PC-3 (cell line): ENCODE measurements at regions not wholly inside any gene's neighbourhood (a gene's known extent, or its start where the extent isn't known, plus 50 kb on each side); places are given as distances from the start of the nearest gene placed in this dataset.

Experiments used
- ATAC-seq: fragments of 200-7000 bp; cut with Tn5 transposase; 2 replicates; pipeline ENCODE4 v1.9.1; 2020; ENCODE audit warnings: mild to moderate bottlenecking, moderate library complexity
- BruUV-seq: library from RNA; stranded (reverse); fragments of 400-500 nt; replicated peaks from 2 replicates; lab custom pipeline; 2021; lab: Mats Ljungman, UMichigan
- CTCF ChIA-PET: fragments of 300-600 bp; sonication (Branson Sonifier 250); formaldehyde crosslinking; loops from one replicate; lab custom pipeline; 2022; ENCODE audit warnings: antibody characterized with exemption; lab: Charles Lee
- POLR2A ChIA-PET: fragments of 300-600 bp; sonication (Branson Sonifier 250); formaldehyde crosslinking; loops from one replicate; lab custom pipeline; 2022; ENCODE audit warnings: antibody characterized with exemption; ENCODE audit not compliant: unreplicated experiment; lab: Charles Lee
- DNase-seq: peaks from one replicate; pipeline ENCODE4 v3.0.0-alpha.2; 2015
- H2AFZ ChIP-seq: fragments of 300-600 bp; sonication (generic); 2 replicates; pipeline ENCODE4 v1.6.0; 2016; ENCODE audit warnings: antibody characterized with exemption, low read length
- H3F3A ChIP-seq: fragments of 300-600 bp; sonication (generic); one replicate; pipeline ENCODE4 v1.6.0; 2017; ENCODE audit warnings: antibody characterized with exemption, low read length, control low read depth, mild to moderate bottlenecking; ENCODE audit not compliant: unreplicated experiment
- H3K27ac ChIP-seq: fragments of 300-600 bp; sonication (generic); 2 replicates; pipeline ENCODE4 v1.5.1; 2016; ENCODE audit warnings: mild to moderate bottlenecking, low read length
- H3K27me3 ChIP-seq: fragments of 300-600 bp; sonication (generic); 2 replicates; pipeline ENCODE4 v1.6.1; 2016; ENCODE audit warnings: low read length, mixed read lengths
- H3K36me3 ChIP-seq: fragments of 300-600 bp; sonication (generic); 2 replicates; pipeline ENCODE4 v1.6.1; 2016; ENCODE audit warnings: low read depth, mixed run types, low read length, mixed read lengths
- H3K4me1 ChIP-seq: fragments of 300-600 bp; sonication (generic); 2 replicates; pipeline ENCODE4 v1.5.1; 2016; ENCODE audit warnings: low read length; ENCODE audit not compliant: insufficient read depth
- H3K4me2 ChIP-seq: fragments of 300-600 bp; sonication (generic); 2 replicates; pipeline ENCODE4 v1.6.0; 2016; ENCODE audit warnings: low read length
- H3K4me3 ChIP-seq: fragments of 300-600 bp; sonication (generic); 2 replicates; pipeline ENCODE4 v1.5.1; 2016; ENCODE audit warnings: mild to moderate bottlenecking, low read length, mixed read lengths
- H3K79me2 ChIP-seq: fragments of 300-600 bp; sonication (generic); 2 replicates; pipeline ENCODE4 v1.6.1; 2017; ENCODE audit warnings: low read length, mixed read lengths
- H3K9ac ChIP-seq: fragments of 300-600 bp; sonication (generic); 2 replicates; pipeline ENCODE4 v1.6.0; 2016; ENCODE audit warnings: mild to moderate bottlenecking, low read length
- H3K9me2 ChIP-seq: fragments of 300-600 bp; sonication (generic); replicated peaks from 2 replicates; pipeline ENCODE4 v1.6.1; 2016; ENCODE audit warnings: mixed run types, low read length, mixed read lengths
- H3K9me3 ChIP-seq: fragments of 300-600 bp; sonication (generic); 2 replicates; pipeline ENCODE4 v1.6.1; 2016; ENCODE audit warnings: low read length, mixed read lengths
- H4K20me1 ChIP-seq: fragments of 300-600 bp; sonication (generic); 2 replicates; pipeline ENCODE4 v1.6.1; 2016; ENCODE audit warnings: low read length, mixed read lengths
- EZH2 ChIP-seq: fragments of 300-600 bp; sonication (generic); IDR thresholded peaks from one replicate; pipeline ENCODE4 v1.6.1; 2017; ENCODE audit warnings: antibody characterized with exemption, mild to moderate bottlenecking, low read length; ENCODE audit not compliant: unreplicated experiment
- EZH2phosphoT487 ChIP-seq: fragments of 300-600 bp; sonication (generic); IDR thresholded peaks from 2 replicates; pipeline ENCODE4 v1.6.1; 2018; ENCODE audit warnings: mild to moderate bottlenecking, antibody characterized with exemption, low read length, borderline replicate concordance
- intact Hi-C: fragments of 100-400 bp; cut with micrococcal nuclease; formaldehyde crosslinking; loops from 2 replicates; pipeline ENCODE4 v1.9.0; 2023
- TF ChIP-seq, protein P1 (sequence below): fragments of 300-600 bp; sonication (generic); conservative IDR thresholded peaks from 2 replicates; pipeline ENCODE4 v1.5.1; 2017; ENCODE audit warnings: antibody characterized with exemption, low read depth, mild to moderate bottlenecking, low read length

- POLR2A ChIA-PET, result no interaction called here
- TF ChIP-seq EZH2 (no peak), EZH2phosphoT487 (no peak)
- TF ChIP-seq, protein P1, sequence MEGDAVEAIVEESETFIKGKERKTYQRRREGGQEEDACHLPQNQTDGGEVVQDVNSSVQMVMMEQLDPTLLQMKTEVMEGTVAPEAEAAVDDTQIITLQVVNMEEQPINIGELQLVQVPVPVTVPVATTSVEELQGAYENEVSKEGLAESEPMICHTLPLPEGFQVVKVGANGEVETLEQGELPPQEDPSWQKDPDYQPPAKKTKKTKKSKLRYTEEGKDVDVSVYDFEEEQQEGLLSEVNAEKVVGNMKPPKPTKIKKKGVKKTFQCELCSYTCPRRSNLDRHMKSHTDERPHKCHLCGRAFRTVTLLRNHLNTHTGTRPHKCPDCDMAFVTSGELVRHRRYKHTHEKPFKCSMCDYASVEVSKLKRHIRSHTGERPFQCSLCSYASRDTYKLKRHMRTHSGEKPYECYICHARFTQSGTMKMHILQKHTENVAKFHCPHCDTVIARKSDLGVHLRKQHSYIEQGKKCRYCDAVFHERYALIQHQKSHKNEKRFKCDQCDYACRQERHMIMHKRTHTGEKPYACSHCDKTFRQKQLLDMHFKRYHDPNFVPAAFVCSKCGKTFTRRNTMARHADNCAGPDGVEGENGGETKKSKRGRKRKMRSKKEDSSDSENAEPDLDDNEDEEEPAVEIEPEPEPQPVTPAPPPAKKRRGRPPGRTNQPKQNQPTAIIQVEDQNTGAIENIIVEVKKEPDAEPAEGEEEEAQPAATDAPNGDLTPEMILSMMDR, result no peak
- no peaks in the 10 kb centered on the region for H3F3A ChIP-seq
- intact Hi-C loops, result no loop called here
- H3K36me3 ChIP-seq, result no peaks in the 10 kb centered on the region
- peaks cover 13% of the 10 kb centered on the region for H3K4me1 ChIP-seq
- no peaks in the 10 kb centered on the region for H3K9me3 ChIP-seq
- no peaks in the 10 kb centered on the region for H3K27me3 ChIP-seq
- no peak overlapping the region for H3K9ac ChIP-seq
- H3K4me3 ChIP-seq, result no peak overlapping the region
- no peaks in the 10 kb centered on the region for H4K20me1 ChIP-seq
- CTCF ChIA-PET, result no interaction called here
- DNase-seq (no peak), ATAC-seq (no peak)
- H3K4me2 ChIP-seq, result no peak overlapping the region
- no peaks in the 10 kb centered on the region for H3K79me2 ChIP-seq
- no peaks in the 10 kb centered on the region for H3K9me2 ChIP-seq
- no peak overlapping the region for H3K27ac ChIP-seq
- no peak overlapping the region for H2AFZ ChIP-seq
- BruUV-seq, result no TSS peak
Observed at GRCh38 chr2:12102679-12103078, 356.2 kb downstream of the LPIN1 start.

- no peak overlapping the region for H3K4me3 ChIP-seq
- intact Hi-C loops, result no loop called here
- H3F3A ChIP-seq, result no peaks in the 10 kb centered on the region
- ChIA-PET POLR2A (no interaction called here), CTCF (no interaction called here)
- H3K36me3 ChIP-seq, result no peaks in the 10 kb centered on the region
- no peak for ATAC-seq
- H3K79me2 ChIP-seq, result no peaks in the 10 kb centered on the region
- DNase-seq, result no peak
- no peak overlapping the region for H3K27ac ChIP-seq
- no peaks in the 10 kb centered on the region for H3K9me2 ChIP-seq
- H2AFZ ChIP-seq, result no peak overlapping the region
- no peaks in the 10 kb centered on the region for H3K27me3 ChIP-seq
- no peaks in the 10 kb centered on the region for H4K20me1 ChIP-seq
- no peaks in the 10 kb centered on the region for H3K9me3 ChIP-seq
- BruUV-seq, result no TSS peak
- H3K4me1 ChIP-seq, result peaks cover 20% of the 10 kb centered on the region
- H3K9ac ChIP-seq, result no peak overlapping the region
- H3K4me2 ChIP-seq, result no peak overlapping the region
- no peak for TF ChIP-seq EZH2phosphoT487
- TF ChIP-seq EZH2, result no peak
- TF ChIP-seq, protein P1, result no peak
Observed at GRCh38 chr2:12105180-12105579, 358.7 kb downstream of the LPIN1 start.

DNA sequence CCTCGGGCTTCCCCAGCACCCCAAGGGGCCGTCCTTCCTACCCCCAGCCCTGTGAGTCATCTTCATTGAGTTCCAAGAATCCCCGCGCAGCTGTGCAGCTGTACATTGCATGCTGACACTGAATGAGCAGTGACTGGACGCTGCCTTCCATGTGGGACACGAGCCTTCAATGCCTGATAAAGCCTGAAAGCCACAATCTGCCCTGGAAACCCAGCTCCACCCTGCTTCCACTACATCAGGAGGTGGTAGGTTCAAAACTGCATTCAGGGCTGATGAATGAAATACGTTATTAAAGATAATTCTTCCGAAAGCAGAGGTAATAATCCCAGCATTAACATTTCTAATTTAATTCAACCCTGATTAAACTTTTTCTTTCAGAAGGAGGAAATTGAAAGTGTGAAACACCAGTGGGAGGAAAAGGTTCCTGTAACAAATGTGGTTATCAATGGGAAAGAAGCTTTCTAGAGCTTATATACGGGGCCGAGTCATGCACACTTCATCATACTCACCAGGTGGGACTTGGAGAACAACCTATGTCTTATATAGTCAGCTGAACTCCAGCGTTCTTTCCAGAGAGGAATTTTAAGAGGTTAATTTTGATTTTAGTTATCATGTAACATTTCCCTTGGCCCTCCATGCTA lies 360.1 kb downstream of the LPIN1 start:
- ATAC-seq (peak; percentile 97), DNase-seq (peak; percentile 94)
- no peak overlapping the region; the same call in 1 of the 2 replicates for H3K4me3 ChIP-seq
- CTCF ChIA-PET, result no interaction called here
- no peaks in the 10 kb centered on the region for H3K27me3 ChIP-seq
- H3K9ac ChIP-seq, result peak overlapping the region; percentile 16; the same call in 1 of the 2 replicates
- POLR2A ChIA-PET, result no interaction called here
- H3F3A ChIP-seq, result no peaks in the 10 kb centered on the region
- H2AFZ ChIP-seq, result peak overlapping the region; percentile 5; the same call in 1 of the 2 replicates
- intact Hi-C loops, result no loop called here
- H3K9me3 ChIP-seq, result no peaks in the 10 kb centered on the region
- peak overlapping the region; percentile 52 for H3K4me2 ChIP-seq
- H3K79me2 ChIP-seq, result no peaks in the 10 kb centered on the region
- peaks cover 20% of the 10 kb centered on the region for H3K4me1 ChIP-seq
- H4K20me1 ChIP-seq, result no peaks in the 10 kb centered on the region
- H3K27ac ChIP-seq, result peak overlapping the region; percentile 46
- no peaks in the 10 kb centered on the region for H3K36me3 ChIP-seq
- no TSS peak for BruUV-seq
- no peak for TF ChIP-seq EZH2phosphoT487
- TF ChIP-seq, protein P1, result no peak
- TF ChIP-seq EZH2, result no peak
- no peaks in the 10 kb centered on the region for H3K9me2 ChIP-seq
